ENCODE measurements at regions not wholly inside any gene's neighbourhood (a gene's known extent, or its start where the extent isn't known, plus 50 kb on each side); places are given as distances from the start of the nearest gene placed in this dataset.

GRCh38 chr20:55095745-55096400 is 620.5 kb downstream of the DOK5 start:
- TF ChIP-seq FOXA1 (IDR thresholded peaks at IDR 0.05) = no peak
- TF ChIP-seq TARDBP (IDR thresholded peaks at IDR 0.05) = no peak
- no peak for TF ChIP-seq SUZ12 (IDR thresholded peaks at IDR 0.05)
- TF ChIP-seq SP1 (IDR thresholded peaks at IDR 0.05) = no peak
- no peak for TF ChIP-seq FOXM1 (IDR thresholded peaks at IDR 0.05; ENCODE audit: borderline replicate concordance)
- TF ChIP-seq BHLHE40 (IDR thresholded peaks at IDR 0.05; ENCODE audit: borderline replicate concordance) = no peak
- no peak for TF ChIP-seq PKNOX1 (IDR thresholded peaks at IDR 0.05)
- TF ChIP-seq ZNF384 (IDR thresholded peaks at IDR 0.05) = no peak
- no peak for TF ChIP-seq HDGF (IDR thresholded peaks at IDR 0.05; ENCODE audit: borderline replicate concordance)
- TF ChIP-seq ELF4 (IDR thresholded peaks at IDR 0.05) = no peak
